Forelimb muscle (tissue), 1 donor: ENCODE measurements at regions not wholly inside any gene's neighbourhood (a gene's known extent, or its start where the extent isn't known, plus 50 kb on each side); places are given as distances from the start of the nearest gene placed in this dataset.

Experiments used
- DNase-seq: peaks from one replicate; pipeline ENCODE4 v3.0.0-alpha.2; 2013; ENCODE audit warnings: low read depth

DNA sequence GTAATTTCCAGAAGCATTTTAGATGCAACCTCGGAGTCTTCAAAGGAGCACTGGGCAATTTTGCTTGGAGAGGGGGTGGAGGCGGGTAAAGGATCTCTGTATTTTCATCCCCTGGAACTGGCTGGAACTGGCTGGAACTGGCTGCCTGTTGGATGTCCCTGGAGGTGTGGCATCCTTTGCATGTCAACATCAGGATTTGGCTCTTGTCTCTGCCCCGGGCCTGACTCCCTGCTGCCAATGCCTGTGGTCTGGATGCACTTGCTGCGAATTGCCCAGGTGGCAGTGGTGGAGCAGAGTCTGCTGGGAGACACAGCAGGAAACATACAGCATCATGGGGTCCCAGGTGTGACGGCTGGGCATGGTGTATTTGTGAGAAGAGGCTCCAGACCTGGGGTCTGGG lies 391.3 kb downstream of the GADD45G start:
- DNase-seq, result no peak

DNA sequence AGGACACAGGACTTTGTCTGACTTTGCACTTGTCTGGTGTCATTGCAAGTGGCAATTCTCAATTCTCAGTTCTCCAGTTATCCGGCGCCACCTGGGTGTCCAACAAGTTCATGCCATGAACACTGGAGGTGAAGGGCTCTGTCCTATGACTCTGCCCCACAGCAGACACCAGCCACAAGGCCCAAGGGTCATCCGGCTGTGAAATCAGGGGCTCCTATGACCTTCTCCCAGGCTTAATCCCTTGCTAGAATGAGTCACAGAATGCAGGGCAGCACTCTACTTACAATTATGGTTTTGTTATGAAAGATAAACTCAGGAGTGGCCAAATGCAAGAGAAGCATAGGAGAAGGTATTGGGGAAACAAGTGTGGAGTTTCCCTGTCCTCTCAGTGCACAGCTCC lies 392.0 kb downstream of the GADD45G start:
- DNase-seq, result no peak

DNA sequence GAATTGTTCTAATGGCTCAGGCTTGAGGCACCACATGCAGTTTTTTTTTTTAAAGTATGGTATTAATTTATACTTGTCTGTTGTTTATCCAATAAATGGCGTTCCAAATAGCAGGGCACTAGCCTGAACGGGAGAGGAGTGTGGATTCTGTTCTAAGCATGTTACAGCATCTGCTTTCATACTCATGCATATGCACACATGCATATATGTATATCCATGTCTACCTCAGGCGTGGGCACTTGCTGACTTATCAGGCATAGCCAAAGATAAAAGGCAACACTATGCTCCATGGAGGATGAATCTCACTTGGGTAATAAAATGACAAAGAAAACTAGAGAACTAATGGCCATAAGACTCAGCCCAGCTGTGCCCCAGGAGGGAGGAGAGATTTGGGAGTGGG lies 393.8 kb downstream of the GADD45G start:
- no peak for DNase-seq

DNA sequence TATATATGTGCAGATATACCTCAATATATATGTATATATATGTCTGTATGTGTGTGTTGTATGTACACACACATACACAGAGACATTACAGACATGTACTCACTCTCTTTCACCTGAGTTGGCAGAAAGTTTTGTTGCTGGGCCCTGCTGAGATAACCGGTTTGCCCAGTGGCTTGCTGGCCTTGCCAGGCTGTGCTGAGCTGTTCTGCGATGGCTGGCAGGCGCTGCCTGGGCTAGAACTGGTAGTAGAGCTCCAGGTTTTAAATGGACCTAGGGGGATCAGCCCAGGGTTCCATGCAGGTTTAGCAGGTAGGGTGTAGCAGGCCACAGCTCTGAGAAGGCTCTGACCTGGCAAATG lies 394.3 kb downstream of the GADD45G start:
- DNase-seq, result no peak

DNA sequence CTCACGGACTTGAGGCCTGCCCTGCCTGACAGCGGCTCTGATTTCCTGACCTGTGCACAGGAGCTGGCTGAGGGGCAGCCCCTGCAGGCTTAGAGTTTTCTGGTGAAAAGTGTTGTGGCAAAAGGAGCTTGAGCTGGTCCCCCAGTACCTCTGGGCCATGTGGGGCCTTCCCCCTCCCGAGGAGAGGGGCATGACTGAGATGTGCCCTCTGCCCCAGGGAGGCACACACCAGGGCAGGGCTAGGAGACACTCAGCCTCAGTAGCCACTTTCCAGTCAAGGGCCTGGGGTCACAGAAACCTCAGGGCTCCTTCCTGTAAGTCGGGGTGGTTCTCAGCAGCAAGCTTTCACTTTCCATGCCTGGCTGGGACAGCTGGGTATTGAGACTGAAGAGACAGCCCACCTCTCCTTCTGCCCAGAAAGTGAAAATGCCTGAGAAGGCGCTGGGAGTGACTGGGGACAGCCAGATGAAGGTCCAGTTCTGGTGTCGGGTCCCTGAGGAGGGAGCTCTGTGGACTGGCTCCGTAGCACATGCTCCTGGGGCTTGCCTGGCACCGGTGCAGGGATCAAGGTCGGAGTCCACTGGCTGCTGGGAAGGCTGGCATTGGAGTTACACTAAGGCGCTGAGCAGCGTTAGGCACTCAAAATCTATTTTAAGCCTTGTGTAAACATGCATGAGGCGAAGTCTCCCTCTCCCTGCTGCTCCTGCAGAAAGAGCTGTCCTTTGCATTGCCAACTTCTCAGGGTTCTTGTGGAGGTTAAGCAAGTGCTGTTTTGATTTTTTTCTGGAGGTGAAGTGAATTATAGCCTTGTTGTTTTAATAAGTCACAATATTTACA lies 394.9 kb downstream of the GADD45G start:
- DNase-seq, result no peak

DNA sequence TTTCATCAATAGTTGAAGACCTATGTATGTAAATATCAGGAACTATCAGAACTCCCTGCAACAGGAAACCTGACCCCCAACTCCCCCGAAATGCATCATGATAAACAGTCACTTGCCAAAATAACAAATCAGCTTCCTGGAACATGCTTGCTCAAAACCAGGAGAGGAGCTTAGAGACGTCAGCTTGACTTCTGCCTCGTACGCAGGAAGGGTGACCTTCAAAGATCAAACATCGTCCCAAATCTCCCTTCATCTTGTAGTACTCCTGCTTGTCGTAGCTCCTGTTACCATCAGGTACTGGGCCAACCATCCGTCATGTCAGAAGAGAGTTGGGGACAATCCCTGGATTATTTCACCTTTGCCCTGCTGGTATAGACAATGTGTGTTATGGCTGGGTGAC lies 396.1 kb downstream of the GADD45G start:
- no peak for DNase-seq

DNA sequence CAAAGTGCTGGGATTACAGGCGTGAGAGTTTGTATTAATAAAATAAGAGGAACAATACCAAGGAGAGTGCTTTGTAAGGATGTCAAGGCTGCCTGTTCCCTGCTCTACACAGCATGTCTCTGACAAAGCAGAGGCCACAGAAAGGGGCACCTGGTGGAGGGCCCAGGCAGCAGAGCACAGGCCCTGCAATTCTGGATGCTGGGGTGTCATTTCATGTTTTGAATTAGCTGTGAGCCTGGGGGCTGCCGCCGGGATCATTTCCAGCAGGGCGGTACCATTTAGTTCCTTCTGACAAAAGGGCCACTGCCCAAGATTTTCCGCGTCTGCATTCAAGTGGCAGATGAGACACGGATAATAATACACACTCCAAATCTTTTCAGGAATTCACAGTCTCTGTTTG lies 396.9 kb downstream of the GADD45G start:
- DNase-seq, result no peak

DNA sequence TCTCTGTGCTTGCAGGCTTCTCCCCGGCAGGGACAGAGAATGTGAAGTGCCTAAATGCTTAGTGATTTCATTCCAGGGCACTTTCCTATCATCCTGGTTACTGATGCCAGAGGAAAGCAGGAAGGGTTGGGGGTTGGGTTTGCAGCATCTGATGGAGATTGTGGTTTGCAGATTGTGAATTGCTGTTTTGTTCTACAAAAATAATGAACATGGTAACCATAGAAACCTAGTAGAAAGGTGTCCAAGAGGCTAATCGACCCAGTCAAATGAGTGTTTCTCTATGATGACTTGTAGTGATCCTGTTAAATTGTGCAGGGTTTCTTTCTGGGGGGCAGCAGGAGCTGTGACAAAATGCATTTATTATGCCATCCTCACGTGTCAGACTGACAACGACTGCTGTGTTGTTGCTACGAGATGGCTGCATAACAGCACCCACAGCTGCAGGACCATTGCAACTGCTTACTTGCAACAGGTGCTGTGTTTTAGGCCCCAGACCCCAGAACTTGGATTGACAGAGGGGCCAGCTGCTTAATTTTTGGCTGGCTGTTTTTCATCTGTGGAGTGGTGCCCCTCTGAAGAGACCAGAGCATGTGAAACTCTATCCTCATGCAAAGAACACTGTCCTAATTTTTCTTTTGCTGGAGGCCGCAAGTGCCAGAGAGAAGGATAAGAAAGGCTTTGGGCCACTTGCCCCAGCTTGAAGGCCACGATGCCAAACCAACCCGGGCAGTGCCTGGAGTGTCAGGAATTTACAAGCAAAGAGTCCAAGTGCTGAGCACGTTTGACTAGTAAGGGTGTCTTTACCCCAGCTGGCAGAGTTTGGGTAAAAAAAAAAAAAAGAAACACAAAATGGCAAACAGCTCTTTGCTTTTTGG lies 397.8 kb downstream of the GADD45G start:
- no peak for DNase-seq

DNA sequence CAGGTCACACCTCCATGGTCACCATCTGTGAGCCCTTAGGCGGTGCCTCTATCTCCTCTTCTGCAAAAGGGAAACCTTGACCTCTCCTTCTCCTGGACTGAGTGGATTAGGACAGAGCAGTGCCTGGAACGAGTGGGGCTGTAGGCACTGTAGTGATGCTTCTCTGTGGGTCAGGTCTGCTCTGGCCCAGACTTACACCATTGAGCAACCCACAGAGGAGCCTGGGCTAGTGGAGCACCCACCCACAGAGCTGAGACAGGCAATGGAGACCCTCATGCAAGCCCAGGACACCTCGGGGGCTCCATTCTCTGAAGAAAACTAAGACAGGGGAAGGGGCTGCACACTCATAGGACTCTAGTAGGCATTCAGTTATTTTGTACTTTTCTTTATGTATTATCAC lies 400.6 kb downstream of the GADD45G start:
- DNase-seq, result no peak

DNA sequence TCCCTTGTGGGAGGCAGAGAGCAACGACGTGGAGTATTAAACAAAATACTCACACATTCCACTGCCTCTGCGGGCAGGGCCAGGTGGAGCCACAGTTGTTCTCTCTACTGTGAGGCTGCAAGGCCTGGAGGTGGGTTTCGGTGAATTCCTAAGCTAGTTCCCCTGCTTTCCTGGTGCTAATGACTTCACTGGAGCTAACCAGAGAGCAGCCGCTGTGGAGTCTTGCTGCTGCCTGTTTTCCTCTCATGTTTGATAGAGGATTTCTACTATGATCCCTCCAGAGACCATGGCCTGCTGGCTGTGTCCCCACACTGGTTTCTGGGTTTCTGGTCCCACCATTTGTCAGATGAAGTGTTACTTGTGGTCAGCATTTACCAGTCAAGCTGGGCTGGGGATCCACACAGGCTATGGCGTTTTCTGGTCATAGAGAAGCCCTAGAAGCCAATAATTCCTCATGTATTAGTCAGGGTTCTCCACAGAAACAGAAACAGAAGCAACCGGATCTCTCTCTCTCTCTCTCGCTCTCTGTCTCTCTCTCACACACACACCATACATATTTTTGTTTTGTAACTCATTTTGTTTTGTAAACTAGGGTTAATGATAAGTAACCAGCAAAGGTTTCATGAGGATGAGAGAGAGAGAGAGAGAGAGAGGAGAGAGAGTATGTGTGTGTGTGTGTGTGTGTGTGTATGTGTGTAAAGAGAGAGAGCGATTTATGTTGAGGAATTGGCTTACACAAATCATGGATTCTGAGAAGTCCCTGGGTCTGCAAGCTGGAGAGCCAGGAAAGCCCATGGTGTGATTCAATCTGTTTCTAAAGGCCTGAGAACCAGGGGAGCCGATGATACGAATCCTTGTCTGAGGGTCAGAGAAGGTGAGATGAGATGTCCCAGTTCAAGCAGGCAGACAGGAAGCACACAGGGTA lies 403.0 kb downstream of the GADD45G start:
- DNase-seq, result no peak

DNA sequence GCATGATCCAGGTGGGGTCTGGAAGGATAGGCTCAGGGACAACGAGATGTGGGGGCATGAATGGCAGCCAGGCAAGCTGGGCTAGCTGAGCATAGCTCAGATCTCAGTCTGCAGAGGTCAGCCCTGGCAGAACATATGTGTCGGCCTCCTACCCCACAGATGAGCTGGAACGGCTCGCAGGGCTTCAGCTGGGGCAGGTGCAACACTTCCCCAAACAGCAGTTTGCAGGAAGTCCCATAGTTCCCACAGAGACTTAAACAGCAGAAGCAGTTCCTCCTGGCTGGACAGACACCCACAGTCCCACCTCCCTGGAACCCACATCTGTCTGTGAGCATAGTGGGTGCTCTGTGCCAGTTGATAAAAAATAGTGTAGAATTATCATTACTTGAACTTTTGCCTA lies 404.6 kb downstream of the GADD45G start:
- no peak for DNase-seq

DNA sequence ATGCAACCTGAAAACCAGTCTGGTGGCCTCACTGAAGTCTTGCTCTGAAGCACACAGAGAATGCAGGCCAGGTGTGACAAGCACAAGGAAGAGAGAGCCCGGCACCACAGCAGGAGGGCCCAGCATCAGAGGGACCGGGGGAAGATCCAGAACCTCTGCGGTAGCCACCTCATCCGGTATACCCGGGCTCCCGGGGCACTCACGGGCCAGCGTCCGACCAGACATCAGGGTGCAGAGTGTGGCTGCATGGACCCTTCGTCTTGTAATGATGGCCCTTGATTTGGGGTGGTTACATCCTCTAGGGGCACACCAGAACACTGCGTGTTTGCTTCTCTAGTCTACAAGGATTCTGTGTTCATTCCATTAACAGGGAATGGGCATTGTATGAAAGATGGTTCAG lies 406.0 kb downstream of the GADD45G start:
- DNase-seq, result no peak

DNA sequence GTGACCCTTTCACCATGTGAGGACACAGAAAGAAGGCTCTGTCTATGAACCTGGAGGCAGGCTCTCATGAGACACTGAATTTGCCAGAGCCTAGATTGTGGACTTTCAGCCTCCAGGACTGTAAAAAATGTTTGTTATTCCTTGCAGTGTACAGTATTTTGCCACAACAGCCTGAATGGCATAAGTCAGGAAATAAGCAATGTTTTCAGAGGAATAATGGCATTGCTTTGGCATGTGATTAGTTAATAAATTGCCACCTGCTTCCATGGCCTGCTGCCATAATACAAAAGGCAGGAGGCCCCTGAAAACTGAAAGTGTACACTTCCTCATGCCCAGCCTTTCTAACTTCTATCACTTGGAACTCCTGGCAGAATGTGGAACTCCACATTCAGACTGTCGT lies 408.1 kb downstream of the GADD45G start:
- no peak for DNase-seq

DNA sequence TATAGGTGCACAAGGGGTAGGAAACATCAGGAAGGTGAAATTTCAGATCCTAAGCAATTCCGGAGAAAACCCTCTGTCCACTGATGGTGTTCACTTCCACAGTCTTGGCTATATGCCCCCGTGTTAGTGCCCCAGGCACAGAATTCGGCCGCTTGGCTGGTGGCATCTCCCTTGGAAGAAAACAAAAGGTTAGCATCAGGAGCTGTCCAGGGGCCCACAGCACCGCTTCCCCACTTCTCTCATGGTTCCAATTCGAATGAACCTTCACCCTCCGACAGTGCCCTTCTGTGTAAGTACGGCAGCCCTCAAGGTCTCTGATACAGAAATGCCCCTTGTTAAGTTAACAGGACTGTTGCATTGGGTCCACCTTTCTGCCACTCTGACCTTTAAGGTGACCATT lies 409.0 kb downstream of the GADD45G start:
- no peak for DNase-seq

DNA sequence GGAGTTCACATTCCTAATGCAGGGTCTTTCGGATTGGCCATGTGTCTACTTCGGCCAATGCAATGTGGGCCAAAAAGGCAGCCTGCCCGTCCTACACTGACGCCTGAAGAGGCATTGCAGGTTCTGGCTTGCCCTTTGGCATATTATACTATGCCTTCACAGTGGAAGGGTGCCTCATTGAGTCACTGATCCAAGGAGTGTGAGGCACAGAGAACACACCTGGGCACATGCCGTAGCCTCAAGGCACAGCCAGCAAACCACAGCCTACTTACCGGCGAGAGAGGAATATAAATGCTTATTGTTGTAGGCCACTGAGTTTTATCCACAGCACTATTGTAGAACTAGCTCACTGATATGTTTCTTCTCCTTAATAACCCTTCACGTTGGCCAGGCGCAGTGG lies 409.6 kb downstream of the GADD45G start:
- no peak for DNase-seq

DNA sequence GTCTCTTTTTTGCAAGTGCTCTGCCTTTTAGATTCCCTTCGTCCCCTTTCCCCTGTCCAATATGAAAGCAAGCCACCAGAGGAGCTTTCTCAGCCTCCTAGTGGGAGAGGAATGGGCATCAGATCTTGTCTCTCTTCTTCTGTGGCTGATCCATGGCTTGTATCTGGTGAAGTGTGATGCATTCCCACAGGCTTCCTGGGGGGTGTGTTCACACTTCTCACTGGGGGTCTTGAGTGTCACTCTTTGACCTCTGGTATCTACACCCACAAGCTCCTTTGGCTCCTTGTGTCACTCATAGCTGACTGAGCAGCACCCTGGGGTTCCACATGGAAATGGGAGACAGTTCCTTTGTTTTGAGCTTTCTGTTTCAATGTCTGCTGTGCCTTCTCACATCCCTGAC lies 411.5 kb downstream of the GADD45G start:
- no peak for DNase-seq

DNA sequence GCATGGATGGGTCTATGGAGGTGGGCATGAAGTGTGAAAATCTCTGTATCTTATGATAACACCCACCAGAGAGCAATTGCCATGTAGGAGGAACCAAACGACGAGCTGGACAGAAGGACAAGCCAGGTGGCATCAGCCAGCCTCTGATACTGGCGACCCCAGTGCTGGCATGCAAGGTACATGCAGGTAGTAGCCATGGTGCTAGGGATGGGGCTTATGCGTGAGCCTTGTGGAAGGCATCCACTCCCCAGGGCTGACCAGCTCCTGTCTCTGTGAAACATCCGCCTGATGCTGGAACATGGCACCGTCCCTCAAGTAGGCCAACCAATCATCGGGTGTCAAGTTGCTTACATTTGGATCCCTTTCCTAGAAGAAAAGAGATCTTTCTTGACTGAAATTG lies 412.9 kb downstream of the GADD45G start:
- no peak for DNase-seq

DNA sequence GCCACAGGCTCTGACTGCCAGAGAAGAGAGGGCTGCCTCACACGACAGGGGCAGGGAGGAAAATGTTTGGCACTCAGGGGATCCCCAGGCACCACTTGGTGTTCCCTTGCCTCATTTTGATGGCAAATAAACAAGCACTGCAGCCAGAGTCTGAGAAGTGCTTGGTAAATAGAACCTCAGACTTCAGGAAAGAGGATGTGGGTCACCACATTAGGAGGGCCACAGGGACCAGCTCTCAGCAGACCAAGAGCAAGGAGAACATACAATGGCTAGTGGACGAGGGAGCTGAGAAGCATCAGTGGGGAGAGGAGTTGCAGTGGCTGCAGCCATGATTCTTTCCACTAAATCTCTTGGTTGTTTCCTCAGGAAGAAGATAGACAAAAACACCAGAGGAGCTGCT lies 413.9 kb downstream of the GADD45G start:
- no peak for DNase-seq

DNA sequence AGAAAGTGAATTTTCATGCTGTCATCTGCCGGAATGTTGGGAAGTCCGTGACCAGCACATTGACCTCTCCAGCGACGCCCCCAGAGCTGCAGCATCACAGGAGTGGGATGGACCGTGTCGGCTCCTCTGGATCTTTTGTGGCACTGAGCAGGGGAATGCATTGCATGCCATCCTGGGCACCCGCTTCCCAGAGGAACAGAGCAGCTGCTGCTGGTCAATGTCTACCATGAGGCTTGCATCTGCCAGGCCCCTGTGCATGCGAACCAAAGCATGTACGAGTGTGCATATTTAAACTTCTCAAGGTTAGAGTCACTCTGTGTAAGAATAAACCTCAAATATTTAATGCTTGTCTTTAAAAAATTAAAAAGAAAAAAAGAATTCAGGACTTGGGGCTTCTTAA lies 414.8 kb downstream of the GADD45G start:
- no peak for DNase-seq

DNA sequence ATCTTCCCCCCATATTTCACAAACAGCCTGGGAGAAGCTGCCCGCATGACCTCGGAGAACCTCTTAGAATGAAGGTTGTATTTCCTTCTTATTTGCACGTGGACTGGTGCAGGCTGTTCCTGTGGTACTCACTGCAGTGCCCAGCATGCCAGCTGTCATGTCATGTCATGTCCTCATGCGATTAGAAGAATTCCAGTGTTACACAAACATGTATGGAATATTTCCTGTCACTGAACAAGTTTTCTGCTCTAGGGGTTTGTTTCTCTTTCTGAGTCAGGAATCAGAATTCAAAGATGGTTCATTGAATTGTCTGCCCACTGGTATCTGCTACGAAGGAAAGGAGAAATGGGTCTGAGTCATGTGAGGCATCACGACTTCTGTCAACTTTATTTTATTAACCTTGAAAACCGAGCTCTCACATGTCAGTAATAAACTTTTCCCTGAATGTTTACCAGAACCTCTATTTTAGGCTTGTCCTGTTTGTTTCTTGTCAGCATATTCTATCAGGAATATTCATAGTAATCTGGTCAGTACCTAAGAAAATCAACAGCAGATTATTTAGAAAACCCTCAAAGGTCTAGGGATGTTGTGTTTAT lies 415.6 kb downstream of the GADD45G start:
- no peak for DNase-seq

DNA sequence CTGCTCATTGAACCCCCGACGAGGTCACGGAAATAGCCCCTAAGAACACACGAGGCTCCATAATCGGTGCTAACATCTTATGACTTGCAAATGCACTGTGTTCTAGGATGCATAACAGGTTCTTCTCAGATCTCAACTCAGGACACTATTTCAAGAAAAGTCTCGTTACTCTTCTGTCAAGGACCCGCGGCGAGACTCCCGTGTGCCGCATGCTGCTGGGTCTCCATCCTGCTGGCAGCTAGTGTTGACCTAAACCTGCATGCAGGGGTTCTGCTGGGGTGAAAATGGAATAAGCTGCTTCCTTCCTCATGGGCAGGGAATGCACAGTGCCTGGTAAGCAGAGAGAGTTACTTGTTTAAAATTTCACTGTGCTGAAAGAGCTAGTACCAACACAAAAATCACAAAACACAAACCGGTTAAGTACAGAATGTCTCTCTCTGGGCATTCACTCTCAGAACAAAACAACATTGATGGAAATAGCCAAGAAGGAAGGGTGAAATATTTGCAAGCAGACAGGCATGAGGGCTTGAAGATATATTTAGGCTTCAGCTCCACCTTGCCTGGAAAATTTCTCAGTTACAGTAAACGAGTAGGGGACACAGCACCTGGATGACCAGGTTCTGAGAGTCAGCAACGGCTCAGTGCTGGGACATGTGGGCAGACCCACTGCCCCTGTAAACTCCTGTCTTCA lies 416.5 kb downstream of the GADD45G start:
- DNase-seq, result no peak
